Keratinocyte (primary cell): ENCODE measurements at regions not wholly inside any gene's neighbourhood (a gene's known extent, or its start where the extent isn't known, plus 50 kb on each side); places are given as distances from the start of the nearest gene placed in this dataset.

Source experiments
- DNase-seq: peaks from one replicate; pipeline ENCODE4 v3.0.0-alpha.2; 2011; ENCODE audit warnings: low read depth, missing footprints, low spot score
- FAIRE-seq: peaks from 2 replicates; lab custom pipeline; 2011; peaks lifted over from hg19 to GRCh38; lab: Jason Lieb, UNC
- H2AFZ ChIP-seq: 2 replicates; pipeline ENCODE4 v1.6.0; 2012; ENCODE audit warnings: low read length, control low read depth, inconsistent platforms; ENCODE audit not compliant: control insufficient read depth
- H3K27ac ChIP-seq: 2 replicates; pipeline ENCODE4 v1.5.1; 2011; ENCODE audit warnings: low read length; ENCODE audit not compliant: control insufficient read depth, insufficient read depth
- H3K27me3 ChIP-seq: 3 replicates; pipeline ENCODE4 v1.6.0; 2011; ENCODE audit warnings: low read length; ENCODE audit not compliant: control insufficient read depth, insufficient read depth; ENCODE audit errors: extremely low read depth
- H3K36me3 ChIP-seq, 2 experiments: 2 replicates in 1 of 2; 3 replicates in 1 of 2; pipeline ENCODE4 v1.5.1; 2011; ENCODE audit warnings: low read length in 2 of 2, mild to moderate bottlenecking in 1 of 2; ENCODE audit not compliant: control insufficient read depth in 2 of 2, insufficient read depth in 2 of 2; ENCODE audit errors: extremely low read depth in 1 of 2
- H3K4me1 ChIP-seq: 3 replicates; pipeline ENCODE4 v1.5.1; 2011; ENCODE audit warnings: low read length; ENCODE audit not compliant: control insufficient read depth, insufficient read depth; ENCODE audit errors: extremely low read depth
- H3K4me2 ChIP-seq: 3 replicates; pipeline ENCODE4 v1.6.0; 2011; ENCODE audit warnings: low read depth, low read length; ENCODE audit not compliant: control insufficient read depth, insufficient read depth; ENCODE audit errors: extremely low read depth
- H3K4me3 ChIP-seq, 3 experiments: fragments of 200-600 bp in 1 of 3; sonication (generic) in 1 of 3; 2 replicates in 2 of 3; 3 replicates in 1 of 3; pipeline ENCODE4 v1.5.1; 2011 to 2016; ENCODE audit warnings: low read length in 3 of 3, mild to moderate bottlenecking in 3 of 3, control low read depth in 2 of 3, inconsistent platforms in 1 of 3, low read depth in 1 of 3, mixed read lengths in 1 of 3, mixed run types in 1 of 3, moderate library complexity in 1 of 3; ENCODE audit not compliant: control insufficient read depth in 2 of 3, insufficient read depth in 2 of 3; ENCODE audit errors: extremely low read depth in 1 of 3
- H3K79me2 ChIP-seq: 2 replicates; pipeline ENCODE4 v1.6.0; 2012; ENCODE audit warnings: low read length; ENCODE audit not compliant: control insufficient read depth, insufficient read depth
- H3K9ac ChIP-seq: 3 replicates; pipeline ENCODE4 v1.6.0; 2011; ENCODE audit warnings: low read length; ENCODE audit not compliant: control insufficient read depth, insufficient read depth; ENCODE audit errors: extremely low read depth
- H3K9me1 ChIP-seq: 3 replicates; pipeline ENCODE4 v1.6.0; 2011; ENCODE audit warnings: low read length; ENCODE audit not compliant: control insufficient read depth, insufficient read depth; ENCODE audit errors: extremely low read depth
- H3K9me3 ChIP-seq: 2 replicates; pipeline ENCODE4 v1.5.1; 2012; ENCODE audit warnings: low read depth, low read length; ENCODE audit not compliant: control insufficient read depth
- H4K20me1 ChIP-seq: 3 replicates; pipeline ENCODE4 v1.6.0; 2011; ENCODE audit warnings: low read length; ENCODE audit not compliant: control insufficient read depth, insufficient read depth; ENCODE audit errors: extremely low read depth
- CTCF ChIP-seq, 3 experiments: IDR thresholded peaks in 1 of 3; conservative IDR thresholded peaks in 1 of 3; optimal IDR thresholded peaks in 1 of 3; 2 replicates in 2 of 3; 3 replicates in 1 of 3; pipeline versions ENCODE3 to v1.5.1; 2011; ENCODE audit warnings: low read length in 3 of 3, mild to moderate bottlenecking in 3 of 3, moderate library complexity in 2 of 3, control low read depth in 1 of 3, inconsistent platforms in 1 of 3; ENCODE audit not compliant: insufficient read depth in 2 of 3; ENCODE audit errors: extremely low read depth in 1 of 3
- EZH2 ChIP-seq: IDR thresholded peaks from one replicate; pipeline ENCODE4 v1.6.1; 2012; ENCODE audit warnings: inconsistent platforms, mild to moderate bottlenecking, low read length, moderate library complexity
- dilution Hi-C: fragments of 300-500 bp; cut with MboI; formaldehyde crosslinking; loops from one replicate; pipeline ENCODE4 v1.7.0; 2020; ENCODE audit warnings: low sequenced_read_pairs; ENCODE audit not compliant: extremely low pct_ligation_motif_present

- FAIRE-seq (no peak), DNase-seq (no peak)
- no peak overlapping the region for H3K27ac ChIP-seq
- H2AFZ ChIP-seq = no peak overlapping the region
- no peaks in the 10 kb centered on the region for H3K9me3 ChIP-seq
- H3K4me2 ChIP-seq = no peak overlapping the region
- no peaks in the 10 kb centered on the region for H3K36me3 ChIP-seq
- H3K27me3 ChIP-seq = no peaks in the 10 kb centered on the region
- TF ChIP-seq EZH2 (no peak), CTCF (optimal IDR thresholded peaks at IDR 0.05 in 1 of 3, IDR thresholded peaks at IDR 0.05 in 1 of 3, conservative IDR thresholded peaks at IDR 0.05 in 1 of 3; ENCODE audit: extremely low read depth in 1 of 3, insufficient read depth in 2 of 3, low read length in 3 of 3) (no peak)
- H3K4me1 ChIP-seq = no peaks in the 10 kb centered on the region
- no peaks in the 10 kb centered on the region for H3K79me2 ChIP-seq
- H3K4me3 ChIP-seq = no peak overlapping the region
- H3K9me1 ChIP-seq = no peaks in the 10 kb centered on the region
- dilution Hi-C loops = no loop called here
- H3K9ac ChIP-seq = no peak overlapping the region
- no peaks in the 10 kb centered on the region for H4K20me1 ChIP-seq
These were observed 69.4 kb upstream of the ITPRID2 start for GRCh38 chr2:181822097-181822496.

GRCh38 chr2:181823405-181823804 is 68.1 kb upstream of the ITPRID2 start:
- dilution Hi-C loops = no loop called here
- Histone ChIP-seq H4K20me1 (no peaks in the 10 kb centered on the region), H3K4me2 (no peak overlapping the region)

More at GRCh38 chr2:181823405-181823804, 68.1 kb upstream of the ITPRID2 start:
- no peaks in the 10 kb centered on the region for H3K9me1 ChIP-seq
- no peak overlapping the region for H3K27ac ChIP-seq
- no peaks in the 10 kb centered on the region for H3K9me3 ChIP-seq
- H3K9ac ChIP-seq = no peak overlapping the region
- no peaks in the 10 kb centered on the region for H3K36me3 ChIP-seq
- TF ChIP-seq CTCF (optimal IDR thresholded peaks at IDR 0.05 in 1 of 3, IDR thresholded peaks at IDR 0.05 in 1 of 3, conservative IDR thresholded peaks at IDR 0.05 in 1 of 3; ENCODE audit: extremely low read depth in 1 of 3, insufficient read depth in 2 of 3, low read length in 3 of 3) = no peak
- no peak for TF ChIP-seq EZH2
- no peak for DNase-seq
- no peaks in the 10 kb centered on the region for H3K79me2 ChIP-seq
- H3K4me3 ChIP-seq = no peak overlapping the region
- H2AFZ ChIP-seq = no peak overlapping the region
- no peak for FAIRE-seq
- no peaks in the 10 kb centered on the region for H3K27me3 ChIP-seq
- H3K4me1 ChIP-seq = no peaks in the 10 kb centered on the region
